Activated CD4-positive, alpha-beta memory T cell treated with anti-CD3 and anti-CD28 coated beads, Interleukin-2, amount 10 ng/mL, durations not matched to agents 7 days and 5 days (primary cell): ENCODE measurements at regions not wholly inside any gene's neighbourhood (a gene's known extent, or its start where the extent isn't known, plus 50 kb on each side); places are given as distances from the start of the nearest gene placed in this dataset.

ENCODE experiments used
- CTCF ChIA-PET: fragments of 350-600 bp; sonication (Branson Sonifier 250); formaldehyde crosslinking; loops from one replicate; lab custom pipeline; 2021; ENCODE audit warnings: antibody characterized with exemption, inconsistent platforms; lab: Charles Lee
- POLR2A ChIA-PET: fragments of 350-600 bp; sonication (Branson Sonifier 250); formaldehyde crosslinking; loops from one replicate; lab custom pipeline; 2021; ENCODE audit warnings: antibody characterized with exemption; lab: Charles Lee
- DNase-seq: peaks from one replicate; pipeline ENCODE4 v3.0.0-alpha.2; 2020
- H3K27ac Mint-ChIP-seq: one replicate; pipeline ENCODE4 v1.8.0; 2021; ENCODE audit warnings: mild to moderate bottlenecking, mixed read lengths
- H3K27me3 Mint-ChIP-seq: one replicate; pipeline ENCODE4 v1.8.0; 2021; ENCODE audit warnings: mixed read lengths
- H3K36me3 Mint-ChIP-seq: one replicate; pipeline ENCODE4 v1.8.0; 2021; ENCODE audit warnings: low read depth, mixed read lengths
- H3K4me1 Mint-ChIP-seq: one replicate; pipeline ENCODE4 v1.8.0; 2021; ENCODE audit warnings: mixed read lengths
- H3K4me3 Mint-ChIP-seq: one replicate; pipeline ENCODE4 v1.8.0; 2021; ENCODE audit warnings: mild to moderate bottlenecking, mixed read lengths
- H3K9me3 Mint-ChIP-seq: one replicate; pipeline ENCODE4 v1.8.0; 2021; ENCODE audit warnings: mixed read lengths

- Mint-ChIP-seq H3K9me3 (no peaks in the 10 kb centered on the region), H3K4me1 (no peaks in the 10 kb centered on the region), H3K27ac (no peak overlapping the region), H3K36me3 (no peaks in the 10 kb centered on the region), H3K27me3 (no peaks in the 10 kb centered on the region), H3K4me3 (no peak overlapping the region)
- no peak for DNase-seq
- ChIA-PET POLR2A (no interaction called here), CTCF (no interaction called here)
Measured at GRCh38 chr9:18006591-18006990, 427.7 kb downstream of the SH3GL2 start.

GRCh38 chr9:18007621-18008020, 428.8 kb downstream of the SH3GL2 start:
- Mint-ChIP-seq H3K27me3 (no peaks in the 10 kb centered on the region), H3K36me3 (no peaks in the 10 kb centered on the region), H3K4me1 (no peaks in the 10 kb centered on the region), H3K27ac (no peak overlapping the region), H3K9me3 (no peaks in the 10 kb centered on the region), H3K4me3 (no peak overlapping the region)
- ChIA-PET CTCF (no interaction called here), POLR2A (no interaction called here)
- DNase-seq, result no peak

- no peaks in the 10 kb centered on the region for H3K27me3 Mint-ChIP-seq
- no peak for DNase-seq
- POLR2A ChIA-PET, result no interaction called here
- H3K27ac Mint-ChIP-seq, result no peak overlapping the region
- no peak overlapping the region for H3K4me3 Mint-ChIP-seq
- H3K9me3 Mint-ChIP-seq, result no peaks in the 10 kb centered on the region
- H3K4me1 Mint-ChIP-seq, result no peaks in the 10 kb centered on the region
- no peaks in the 10 kb centered on the region for H3K36me3 Mint-ChIP-seq
- CTCF ChIA-PET, result no interaction called here
Measured at GRCh38 chr9:18009902-18010301, 431.0 kb downstream of the SH3GL2 start.

- H3K9me3 Mint-ChIP-seq, result no peaks in the 10 kb centered on the region
- H3K36me3 Mint-ChIP-seq, result no peaks in the 10 kb centered on the region
- no peaks in the 10 kb centered on the region for H3K27me3 Mint-ChIP-seq
- H3K4me3 Mint-ChIP-seq, result no peak overlapping the region
- DNase-seq, result no peak
- no peak overlapping the region for H3K27ac Mint-ChIP-seq
- POLR2A ChIA-PET, result no interaction called here
- CTCF ChIA-PET, result no interaction called here
- H3K4me1 Mint-ChIP-seq, result no peaks in the 10 kb centered on the region
Measured at GRCh38 chr9:18010492-18010891, 431.6 kb downstream of the SH3GL2 start.

GRCh38 chr9:18012170-18012569, 433.3 kb downstream of the SH3GL2 start:
- Mint-ChIP-seq H3K36me3 (no peaks in the 10 kb centered on the region), H3K4me3 (no peak overlapping the region), H3K27me3 (no peaks in the 10 kb centered on the region), H3K27ac (no peak overlapping the region), H3K4me1 (no peaks in the 10 kb centered on the region), H3K9me3 (no peaks in the 10 kb centered on the region)
- POLR2A ChIA-PET, result no interaction called here
- no peak for DNase-seq
- CTCF ChIA-PET, result no interaction called here

GRCh38 chr9:18014556-18014955, 435.7 kb downstream of the SH3GL2 start:
- no peak overlapping the region for H3K4me3 Mint-ChIP-seq
- no peaks in the 10 kb centered on the region for H3K4me1 Mint-ChIP-seq
- CTCF ChIA-PET, result no interaction called here
- no peak overlapping the region for H3K27ac Mint-ChIP-seq
- no peaks in the 10 kb centered on the region for H3K9me3 Mint-ChIP-seq
- no peaks in the 10 kb centered on the region for H3K27me3 Mint-ChIP-seq
- H3K36me3 Mint-ChIP-seq, result no peaks in the 10 kb centered on the region
- DNase-seq, result no peak
- POLR2A ChIA-PET, result no interaction called here

- Mint-ChIP-seq H3K36me3 (no peaks in the 10 kb centered on the region), H3K27me3 (no peaks in the 10 kb centered on the region), H3K9me3 (no peaks in the 10 kb centered on the region), H3K4me1 (no peaks in the 10 kb centered on the region), H3K4me3 (no peak overlapping the region), H3K27ac (no peak overlapping the region)
- ChIA-PET CTCF (no interaction called here), POLR2A (no interaction called here)
- no peak for DNase-seq
Measured at GRCh38 chr9:18015116-18015515, 436.2 kb downstream of the SH3GL2 start.

- no peaks in the 10 kb centered on the region for H3K27me3 Mint-ChIP-seq
- ChIA-PET POLR2A (no interaction called here), CTCF (no interaction called here)
- no peak overlapping the region for H3K4me3 Mint-ChIP-seq
- no peaks in the 10 kb centered on the region for H3K36me3 Mint-ChIP-seq
- no peak overlapping the region for H3K27ac Mint-ChIP-seq
- no peak for DNase-seq
- H3K4me1 Mint-ChIP-seq, result no peaks in the 10 kb centered on the region
- H3K9me3 Mint-ChIP-seq, result peaks cover 2% of the 10 kb centered on the region
Measured at GRCh38 chr9:18017136-18017535, 438.3 kb downstream of the SH3GL2 start.

GRCh38 chr9:18018221-18018620, 439.4 kb downstream of the SH3GL2 start:
- peaks cover 2% of the 10 kb centered on the region for H3K9me3 Mint-ChIP-seq
- H3K36me3 Mint-ChIP-seq, result no peaks in the 10 kb centered on the region
- ChIA-PET CTCF (no interaction called here), POLR2A (no interaction called here)
- no peaks in the 10 kb centered on the region for H3K27me3 Mint-ChIP-seq
- no peaks in the 10 kb centered on the region for H3K4me1 Mint-ChIP-seq
- no peak for DNase-seq
- H3K4me3 Mint-ChIP-seq, result no peak overlapping the region
- H3K27ac Mint-ChIP-seq, result no peak overlapping the region

GRCh38 chr9:18018661-18019060, 439.8 kb downstream of the SH3GL2 start:
- DNase-seq, result no peak
- no peak overlapping the region for H3K4me3 Mint-ChIP-seq
- no peaks in the 10 kb centered on the region for H3K27me3 Mint-ChIP-seq
- H3K4me1 Mint-ChIP-seq, result no peaks in the 10 kb centered on the region
- no peak overlapping the region for H3K27ac Mint-ChIP-seq
- peaks cover 2% of the 10 kb centered on the region for H3K9me3 Mint-ChIP-seq
- H3K36me3 Mint-ChIP-seq, result no peaks in the 10 kb centered on the region
- CTCF ChIA-PET, result no interaction called here
- POLR2A ChIA-PET, result no interaction called here

- ChIA-PET CTCF (no interaction called here), POLR2A (no interaction called here)
- no peaks in the 10 kb centered on the region for H3K4me1 Mint-ChIP-seq
- H3K4me3 Mint-ChIP-seq, result no peak overlapping the region
- no peak for DNase-seq
- H3K9me3 Mint-ChIP-seq, result peaks cover 2% of the 10 kb centered on the region
- H3K36me3 Mint-ChIP-seq, result no peaks in the 10 kb centered on the region
- no peaks in the 10 kb centered on the region for H3K27me3 Mint-ChIP-seq
- H3K27ac Mint-ChIP-seq, result no peak overlapping the region
Measured at GRCh38 chr9:18020121-18020745, 441.4 kb downstream of the SH3GL2 start.

GRCh38 chr9:18022642-18023041, 443.8 kb downstream of the SH3GL2 start:
- H3K9me3 Mint-ChIP-seq, result peaks cover 4% of the 10 kb centered on the region
- H3K4me1 Mint-ChIP-seq, result no peaks in the 10 kb centered on the region
- no peaks in the 10 kb centered on the region for H3K27me3 Mint-ChIP-seq
- no peak overlapping the region for H3K27ac Mint-ChIP-seq
- no peak for DNase-seq
- H3K4me3 Mint-ChIP-seq, result no peak overlapping the region
- ChIA-PET POLR2A (no interaction called here), CTCF (no interaction called here)
- no peaks in the 10 kb centered on the region for H3K36me3 Mint-ChIP-seq

GRCh38 chr9:18023332-18023731, 444.5 kb downstream of the SH3GL2 start:
- Mint-ChIP-seq H3K27me3 (no peaks in the 10 kb centered on the region), H3K36me3 (no peaks in the 10 kb centered on the region), H3K4me1 (no peaks in the 10 kb centered on the region), H3K9me3 (peaks cover 4% of the 10 kb centered on the region), H3K27ac (no peak overlapping the region), H3K4me3 (no peak overlapping the region)
- no peak for DNase-seq
- CTCF ChIA-PET, result no interaction called here
- POLR2A ChIA-PET, result no interaction called here

GRCh38 chr9:18032636-18033035, 441.3 kb upstream of the ADAMTSL1 start:
- no peaks in the 10 kb centered on the region for H3K36me3 Mint-ChIP-seq
- no peak overlapping the region for H3K27ac Mint-ChIP-seq
- POLR2A ChIA-PET, result no interaction called here

More at GRCh38 chr9:18032636-18033035, 441.3 kb upstream of the ADAMTSL1 start:
- Mint-ChIP-seq H3K9me3 (no peaks in the 10 kb centered on the region), H3K4me1 (no peaks in the 10 kb centered on the region), H3K4me3 (no peak overlapping the region), H3K27me3 (no peaks in the 10 kb centered on the region)
- CTCF ChIA-PET, result no interaction called here
- no peak for DNase-seq
